ENCODE measurements at regions not wholly inside any gene's neighbourhood (a gene's known extent, or its start where the extent isn't known, plus 50 kb on each side); places are given as distances from the start of the nearest gene placed in this dataset.

DNA sequence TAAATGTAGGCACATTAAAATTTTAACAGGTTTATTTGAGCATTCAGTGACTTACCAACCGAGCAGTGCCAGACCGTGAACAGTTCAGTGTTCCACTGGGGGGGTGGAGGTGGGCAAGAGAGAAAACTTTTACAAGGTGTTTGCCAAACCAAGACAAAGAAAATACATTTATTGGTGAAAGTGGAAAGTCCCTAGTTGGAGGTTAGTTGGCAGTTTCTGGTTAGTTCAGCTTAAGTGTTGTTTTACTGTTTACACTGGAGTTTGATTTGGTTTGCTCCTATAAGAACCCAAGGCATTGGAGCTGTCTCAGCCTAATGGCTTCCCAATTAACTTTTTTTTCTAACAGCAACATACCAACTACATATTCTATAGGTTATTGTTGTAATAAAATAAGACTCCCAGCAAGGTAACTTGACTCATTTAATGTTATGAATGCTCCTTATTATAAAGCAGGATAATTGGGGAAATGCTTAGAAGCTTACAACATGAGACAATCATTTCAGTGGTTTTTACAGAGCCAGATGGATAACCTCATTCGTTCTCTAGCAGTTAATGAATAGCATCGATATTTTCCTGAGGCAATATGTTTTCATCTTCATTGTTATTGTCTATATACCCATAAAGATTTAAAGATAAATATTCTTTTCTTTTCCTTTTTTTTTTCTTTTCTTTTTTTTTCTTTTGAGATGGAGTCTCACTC, 115.8 kb downstream of the ETNK1 start:
- no peak overlapping the region for H3K4me3 Mint-ChIP-seq
- ATAC-seq = no peak

DNA sequence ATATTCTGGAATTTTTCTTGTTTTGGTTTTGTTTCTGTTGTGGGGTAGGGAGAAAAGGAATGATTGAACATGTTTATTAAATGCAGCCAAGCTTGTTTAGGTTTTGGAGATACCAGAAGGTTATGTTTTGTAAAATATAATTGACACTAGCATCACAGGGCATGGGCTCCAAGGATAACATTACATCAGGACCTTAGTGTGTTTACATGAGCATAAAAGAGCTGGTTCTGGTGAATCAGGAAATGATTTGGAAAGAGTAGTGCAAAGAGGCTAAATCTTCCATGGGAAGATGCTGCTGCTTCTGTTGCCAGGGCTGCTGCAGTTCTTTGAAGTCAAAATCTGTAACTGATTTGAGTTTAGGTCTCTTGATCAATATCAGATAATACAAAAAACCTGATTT, 118.7 kb downstream of the ETNK1 start:
- no peak overlapping the region for H3K4me3 ChIP-seq (ENCODE audit: low read length)
- H3K27me3 ChIP-seq (ENCODE audit: control insufficient read depth, insufficient read depth, low read length) = peaks cover 1% of the 10 kb centered on the region
- Mint-ChIP-seq H3K4me3 (no peak overlapping the region), H3K4me1 (no peaks in the 10 kb centered on the region), H3K36me3 (no peaks in the 10 kb centered on the region), H3K27me3 (ENCODE audit: low read depth in 2 of 2) (peaks cover 0 to 9% of the 10 kb centered on the region in 2 donors), H3K27ac (no peak overlapping the region), H3K9me3 (no peaks in the 10 kb centered on the region)
- TF ChIP-seq, protein P1, sequence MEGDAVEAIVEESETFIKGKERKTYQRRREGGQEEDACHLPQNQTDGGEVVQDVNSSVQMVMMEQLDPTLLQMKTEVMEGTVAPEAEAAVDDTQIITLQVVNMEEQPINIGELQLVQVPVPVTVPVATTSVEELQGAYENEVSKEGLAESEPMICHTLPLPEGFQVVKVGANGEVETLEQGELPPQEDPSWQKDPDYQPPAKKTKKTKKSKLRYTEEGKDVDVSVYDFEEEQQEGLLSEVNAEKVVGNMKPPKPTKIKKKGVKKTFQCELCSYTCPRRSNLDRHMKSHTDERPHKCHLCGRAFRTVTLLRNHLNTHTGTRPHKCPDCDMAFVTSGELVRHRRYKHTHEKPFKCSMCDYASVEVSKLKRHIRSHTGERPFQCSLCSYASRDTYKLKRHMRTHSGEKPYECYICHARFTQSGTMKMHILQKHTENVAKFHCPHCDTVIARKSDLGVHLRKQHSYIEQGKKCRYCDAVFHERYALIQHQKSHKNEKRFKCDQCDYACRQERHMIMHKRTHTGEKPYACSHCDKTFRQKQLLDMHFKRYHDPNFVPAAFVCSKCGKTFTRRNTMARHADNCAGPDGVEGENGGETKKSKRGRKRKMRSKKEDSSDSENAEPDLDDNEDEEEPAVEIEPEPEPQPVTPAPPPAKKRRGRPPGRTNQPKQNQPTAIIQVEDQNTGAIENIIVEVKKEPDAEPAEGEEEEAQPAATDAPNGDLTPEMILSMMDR (IDR thresholded peaks at IDR 0.05) = no peak
- no peaks in the 10 kb centered on the region for H3K4me1 ChIP-seq (ENCODE audit: control insufficient read depth, insufficient read depth, low read length)
- no peak overlapping the region for H3K27ac ChIP-seq (ENCODE audit: low read length)
- no peaks in the 10 kb centered on the region for H3K9me3 ChIP-seq (ENCODE audit: control insufficient read depth, insufficient read depth, low read length)
- no peak for DNase-seq
- ATAC-seq = no peak
- H3K36me3 ChIP-seq (ENCODE audit: control insufficient read depth, insufficient read depth, low read length) = no peaks in the 10 kb centered on the region
- intact Hi-C loops (cut with micrococcal nuclease) = no loop called here

More for the DNA sequence above, 115.8 kb downstream of the ETNK1 start:
- no peaks in the 10 kb centered on the region for H3K4me1 ChIP-seq (ENCODE audit: control insufficient read depth, insufficient read depth, low read length)
- WGBS (ENCODE audit: insufficient coverage) = 86% methylated on average over 3 of the region's 4 CpGs
- Mint-ChIP-seq H3K4me1 (no peaks in the 10 kb centered on the region), H3K27me3 (ENCODE audit: low read depth in 2 of 2) (peaks cover 2 to 4% of the 10 kb centered on the region in 2 donors), H3K9me3 (no peaks in the 10 kb centered on the region), H3K27ac (no peak overlapping the region), H3K36me3 (no peaks in the 10 kb centered on the region)
- no peaks in the 10 kb centered on the region for H3K27me3 ChIP-seq (ENCODE audit: control insufficient read depth, insufficient read depth, low read length)
- intact Hi-C loops (cut with micrococcal nuclease) = no loop called here
- DNase-seq = no peak
- no peaks in the 10 kb centered on the region for H3K36me3 ChIP-seq (ENCODE audit: control insufficient read depth, insufficient read depth, low read length)
- no peaks in the 10 kb centered on the region for H3K9me3 ChIP-seq (ENCODE audit: control insufficient read depth, insufficient read depth, low read length)
- TF ChIP-seq, protein P1 (IDR thresholded peaks at IDR 0.05) = no peak
- no peak overlapping the region for H3K27ac ChIP-seq (ENCODE audit: low read length)
- no peak overlapping the region for H3K4me3 ChIP-seq (ENCODE audit: low read length)

DNA sequence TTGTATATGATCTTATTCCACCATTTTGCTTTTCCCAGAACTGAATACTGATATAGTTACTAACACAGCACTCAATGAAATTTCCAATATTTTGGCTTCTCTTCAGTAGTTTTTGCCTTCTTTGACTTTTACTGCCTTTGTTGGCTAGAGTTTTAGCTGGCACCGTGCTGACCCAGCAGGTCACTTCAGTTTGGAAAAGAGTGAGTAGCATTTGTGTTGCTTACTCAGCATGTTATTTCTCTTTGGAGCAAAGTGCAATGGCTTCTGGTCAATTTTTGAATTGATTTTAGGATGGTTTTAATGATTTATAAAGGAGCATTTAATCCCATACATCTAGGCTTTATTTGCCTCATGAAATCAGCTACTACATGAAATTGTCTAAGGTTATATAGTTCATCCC, 119.2 kb downstream of the ETNK1 start:
- WGBS (ENCODE audit: insufficient coverage) = 95% methylated on average over 1 of the region's 1 CpG
- Histone ChIP-seq H3K4me1 (ENCODE audit: control insufficient read depth, insufficient read depth, low read length) (no peaks in the 10 kb centered on the region), H3K4me3 (ENCODE audit: low read length) (no peak overlapping the region), H3K36me3 (ENCODE audit: control insufficient read depth, insufficient read depth, low read length) (no peaks in the 10 kb centered on the region), H3K27me3 (ENCODE audit: control insufficient read depth, insufficient read depth, low read length) (peaks cover 3% of the 10 kb centered on the region), H3K9me3 (ENCODE audit: control insufficient read depth, insufficient read depth, low read length) (no peaks in the 10 kb centered on the region), H3K27ac (ENCODE audit: low read length) (no peak overlapping the region)
- intact Hi-C loops (cut with micrococcal nuclease) = no loop called here
- TF ChIP-seq, protein P1 (IDR thresholded peaks at IDR 0.05) = no peak
- DNase-seq (no peak), ATAC-seq (no peak)
- H3K27ac Mint-ChIP-seq = no peak overlapping the region
- no peaks in the 10 kb centered on the region for H3K4me1 Mint-ChIP-seq
- no peak overlapping the region for H3K4me3 Mint-ChIP-seq
- peaks cover 0 to 9% of the 10 kb centered on the region in 2 donors for H3K27me3 Mint-ChIP-seq (ENCODE audit: low read depth in 2 of 2)
- H3K36me3 Mint-ChIP-seq = no peaks in the 10 kb centered on the region
- H3K9me3 Mint-ChIP-seq = no peaks in the 10 kb centered on the region

DNA sequence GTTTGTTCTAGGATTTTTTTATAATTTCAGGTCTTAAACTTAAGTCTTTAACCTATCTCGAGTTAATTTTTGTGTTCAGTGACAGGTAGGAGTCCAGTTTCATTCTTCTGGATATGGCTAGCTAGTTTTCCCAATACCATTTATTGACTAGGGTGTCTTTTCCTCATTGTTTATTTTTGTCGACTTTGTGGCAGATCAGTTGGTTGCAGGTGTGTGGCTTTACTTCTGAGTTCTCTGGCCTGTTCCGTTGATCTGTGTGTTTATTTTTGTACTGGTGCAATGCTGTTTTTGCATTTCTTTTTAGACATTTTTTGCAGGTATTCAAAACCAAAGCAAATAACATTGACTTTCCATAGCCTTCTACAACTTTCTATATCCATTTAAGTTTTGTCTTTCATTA, 121.7 kb downstream of the ETNK1 start:
- Histone ChIP-seq H3K4me1 (ENCODE audit: control insufficient read depth, insufficient read depth, low read length) (no peaks in the 10 kb centered on the region), H3K27me3 (ENCODE audit: control insufficient read depth, insufficient read depth, low read length) (peaks cover 3% of the 10 kb centered on the region), H3K4me3 (ENCODE audit: low read length) (no peak overlapping the region), H3K9me3 (ENCODE audit: control insufficient read depth, insufficient read depth, low read length) (no peaks in the 10 kb centered on the region), H3K27ac (ENCODE audit: low read length) (no peak overlapping the region), H3K36me3 (ENCODE audit: control insufficient read depth, insufficient read depth, low read length) (no peaks in the 10 kb centered on the region)
- intact Hi-C loops (cut with micrococcal nuclease) = no loop called here
- Mint-ChIP-seq H3K27me3 (ENCODE audit: low read depth in 2 of 2) (peaks cover 0 to 9% of the 10 kb centered on the region in 2 donors), H3K9me3 (no peaks in the 10 kb centered on the region), H3K4me1 (no peaks in the 10 kb centered on the region), H3K27ac (no peak overlapping the region), H3K36me3 (no peaks in the 10 kb centered on the region), H3K4me3 (no peak overlapping the region)
- ATAC-seq (no peak), DNase-seq (no peak)
- TF ChIP-seq, protein P1 (IDR thresholded peaks at IDR 0.05) = no peak
- WGBS (ENCODE audit: insufficient coverage) = 71% methylated on average over 3 of the region's 3 CpGs
